ENCODE measurements at regions not wholly inside any gene's neighbourhood (a gene's known extent, or its start where the extent isn't known, plus 50 kb on each side); places are given as distances from the start of the nearest gene placed in this dataset.
A peak's percentile ranks its signal among the peaks of the same experiment; 100 is the strongest.

GRCh38 chr11:103530257-103530656 lies 421.0 kb downstream of the DYNC2H1 start:
- TF ChIP-seq ZNF8 (CRISPR knock-in tag; IDR thresholded peaks at IDR 0.05): no peak
- TF ChIP-seq, protein P1, sequence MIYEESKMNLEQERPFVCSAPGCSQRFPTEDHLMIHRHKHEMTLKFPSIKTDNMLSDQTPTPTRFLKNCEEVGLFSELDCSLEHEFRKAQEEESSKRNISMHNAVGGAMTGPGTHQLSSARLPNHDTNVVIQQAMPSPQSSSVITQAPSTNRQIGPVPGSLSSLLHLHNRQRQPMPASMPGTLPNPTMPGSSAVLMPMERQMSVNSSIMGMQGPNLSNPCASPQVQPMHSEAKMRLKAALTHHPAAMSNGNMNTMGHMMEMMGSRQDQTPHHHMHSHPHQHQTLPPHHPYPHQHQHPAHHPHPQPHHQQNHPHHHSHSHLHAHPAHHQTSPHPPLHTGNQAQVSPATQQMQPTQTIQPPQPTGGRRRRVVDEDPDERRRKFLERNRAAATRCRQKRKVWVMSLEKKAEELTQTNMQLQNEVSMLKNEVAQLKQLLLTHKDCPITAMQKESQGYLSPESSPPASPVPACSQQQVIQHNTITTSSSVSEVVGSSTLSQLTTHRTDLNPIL (CRISPR knock-in tag; IDR thresholded peaks at IDR 0.05; ENCODE audit: low read depth): no peak
- TF ChIP-seq ARNTL (CRISPR knock-in tag; IDR thresholded peaks at IDR 0.05; ENCODE audit: borderline replicate concordance, low read depth): no peak
- TF ChIP-seq ZFP30 (CRISPR knock-in tag; IDR thresholded peaks at IDR 0.05): no peak
- no peak for TF ChIP-seq ZC3H10 (CRISPR knock-in tag; IDR thresholded peaks at IDR 0.05)
- TF ChIP-seq RARB (CRISPR knock-in tag; IDR thresholded peaks at IDR 0.05): no peak
- TF ChIP-seq ISL1 (CRISPR knock-in tag; IDR thresholded peaks at IDR 0.05): no peak
- TF ChIP-seq ZNF565 (CRISPR knock-in tag; conservative IDR thresholded peaks at IDR 0.05; ENCODE audit: low read depth): no peak
- TF ChIP-seq OSR1 (CRISPR knock-in tag; IDR thresholded peaks at IDR 0.05): no peak
- no peak for ATAC-seq

- no peak for TF ChIP-seq ZNF8 (CRISPR knock-in tag; IDR thresholded peaks at IDR 0.05)
- no peak for TF ChIP-seq ZFP30 (CRISPR knock-in tag; IDR thresholded peaks at IDR 0.05)
- TF ChIP-seq ZC3H10 (CRISPR knock-in tag; IDR thresholded peaks at IDR 0.05): no peak
- TF ChIP-seq RARB (CRISPR knock-in tag; IDR thresholded peaks at IDR 0.05): no peak
- TF ChIP-seq ZFP3 (CRISPR knock-in tag; IDR thresholded peaks at IDR 0.05): no peak
- peak; percentile 86 for TF ChIP-seq ISL1 (CRISPR knock-in tag; IDR thresholded peaks at IDR 0.05)
Observed at GRCh38 chr11:103532133-103532788, 423.0 kb downstream of the DYNC2H1 start.

DNA sequence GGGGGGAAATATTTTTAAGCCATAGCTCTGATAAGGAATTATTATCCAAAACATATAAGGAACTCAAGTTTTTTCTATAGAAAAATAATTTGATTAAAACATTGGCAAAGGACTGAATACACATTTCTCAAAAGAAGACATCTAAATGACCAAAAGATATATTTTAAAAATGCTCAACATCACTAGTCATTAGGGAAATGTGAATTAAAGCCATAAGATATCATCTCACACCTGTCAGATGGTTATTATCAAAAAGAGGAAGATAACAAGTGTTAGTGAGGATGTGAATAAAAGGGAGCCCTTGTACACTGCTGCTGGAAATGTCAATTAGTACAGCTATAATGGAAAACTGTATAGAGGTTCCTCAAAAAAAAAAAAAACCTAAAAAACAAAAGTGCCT lies 425.0 kb downstream of the DYNC2H1 start:
- no peak for ATAC-seq
- TF ChIP-seq, protein P2, sequence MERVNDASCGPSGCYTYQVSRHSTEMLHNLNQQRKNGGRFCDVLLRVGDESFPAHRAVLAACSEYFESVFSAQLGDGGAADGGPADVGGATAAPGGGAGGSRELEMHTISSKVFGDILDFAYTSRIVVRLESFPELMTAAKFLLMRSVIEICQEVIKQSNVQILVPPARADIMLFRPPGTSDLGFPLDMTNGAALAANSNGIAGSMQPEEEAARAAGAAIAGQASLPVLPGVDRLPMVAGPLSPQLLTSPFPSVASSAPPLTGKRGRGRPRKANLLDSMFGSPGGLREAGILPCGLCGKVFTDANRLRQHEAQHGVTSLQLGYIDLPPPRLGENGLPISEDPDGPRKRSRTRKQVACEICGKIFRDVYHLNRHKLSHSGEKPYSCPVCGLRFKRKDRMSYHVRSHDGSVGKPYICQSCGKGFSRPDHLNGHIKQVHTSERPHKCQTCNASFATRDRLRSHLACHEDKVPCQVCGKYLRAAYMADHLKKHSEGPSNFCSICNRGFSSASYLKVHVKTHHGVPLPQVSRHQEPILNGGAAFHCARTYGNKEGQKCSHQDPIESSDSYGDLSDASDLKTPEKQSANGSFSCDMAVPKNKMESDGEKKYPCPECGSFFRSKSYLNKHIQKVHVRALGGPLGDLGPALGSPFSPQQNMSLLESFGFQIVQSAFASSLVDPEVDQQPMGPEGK (CRISPR knock-in tag; IDR thresholded peaks at IDR 0.05; ENCODE audit: borderline replicate concordance): no peak
- TF ChIP-seq ARNTL (CRISPR knock-in tag; IDR thresholded peaks at IDR 0.05; ENCODE audit: borderline replicate concordance, low read depth) (no peak), CSDC2 (CRISPR knock-in tag; IDR thresholded peaks at IDR 0.05) (no peak), ZNF8 (CRISPR knock-in tag; IDR thresholded peaks at IDR 0.05) (no peak), ISL1 (CRISPR knock-in tag; IDR thresholded peaks at IDR 0.05) (peak; percentile 62), TCF4 (CRISPR knock-in tag; IDR thresholded peaks at IDR 0.05; ENCODE audit: borderline replicate concordance) (peak; percentile 25; the same call in 1 of the 2 replicates), RARB (CRISPR knock-in tag; IDR thresholded peaks at IDR 0.05) (no peak)

More at GRCh38 chr11:103532133-103532788, 423.0 kb downstream of the DYNC2H1 start:
- no peak; the same call in 1 of the 3 replicates for ATAC-seq

- TF ChIP-seq ZNF8 (CRISPR knock-in tag; IDR thresholded peaks at IDR 0.05): peak; percentile 95
- no peak for TF ChIP-seq CSDC2 (CRISPR knock-in tag; IDR thresholded peaks at IDR 0.05)
- no peak for TF ChIP-seq ZNF70 (CRISPR knock-in tag; IDR thresholded peaks at IDR 0.05)
- TF ChIP-seq TOX (CRISPR knock-in tag; IDR thresholded peaks at IDR 0.05; ENCODE audit: borderline replicate concordance): no peak
- no peak; the same call in 2 of the 3 replicates for ATAC-seq
Observed at GRCh38 chr11:103534959-103535358, 425.7 kb downstream of the DYNC2H1 start.

DNA sequence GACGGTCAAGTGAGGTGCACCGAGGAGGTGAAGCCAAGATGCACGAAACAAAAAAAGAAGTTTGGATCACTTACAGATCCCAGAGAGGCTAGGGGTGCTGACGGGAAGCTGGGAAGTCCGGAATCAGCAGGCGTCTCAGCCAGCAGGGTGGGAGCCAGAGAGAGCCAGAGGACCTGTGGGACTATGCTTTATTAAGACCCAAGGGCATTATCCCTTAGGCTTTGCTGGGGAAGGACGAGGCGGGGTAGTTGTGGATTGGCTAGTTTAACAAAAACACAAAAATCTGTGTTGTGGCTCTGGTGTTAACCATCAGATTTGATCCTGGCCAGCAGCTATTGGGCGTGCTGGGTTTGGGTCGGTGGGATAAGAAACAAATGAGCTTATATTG lies 427.1 kb downstream of the DYNC2H1 start:
- ATAC-seq: no peak
- TF ChIP-seq GLIS3 (CRISPR knock-in tag; IDR thresholded peaks at IDR 0.05) (0 out of 2 replicates have a peak, but pooled peaks have one; percentile 4), CSDC2 (CRISPR knock-in tag; IDR thresholded peaks at IDR 0.05) (no peak; the same call in 1 of the 2 replicates)

DNA sequence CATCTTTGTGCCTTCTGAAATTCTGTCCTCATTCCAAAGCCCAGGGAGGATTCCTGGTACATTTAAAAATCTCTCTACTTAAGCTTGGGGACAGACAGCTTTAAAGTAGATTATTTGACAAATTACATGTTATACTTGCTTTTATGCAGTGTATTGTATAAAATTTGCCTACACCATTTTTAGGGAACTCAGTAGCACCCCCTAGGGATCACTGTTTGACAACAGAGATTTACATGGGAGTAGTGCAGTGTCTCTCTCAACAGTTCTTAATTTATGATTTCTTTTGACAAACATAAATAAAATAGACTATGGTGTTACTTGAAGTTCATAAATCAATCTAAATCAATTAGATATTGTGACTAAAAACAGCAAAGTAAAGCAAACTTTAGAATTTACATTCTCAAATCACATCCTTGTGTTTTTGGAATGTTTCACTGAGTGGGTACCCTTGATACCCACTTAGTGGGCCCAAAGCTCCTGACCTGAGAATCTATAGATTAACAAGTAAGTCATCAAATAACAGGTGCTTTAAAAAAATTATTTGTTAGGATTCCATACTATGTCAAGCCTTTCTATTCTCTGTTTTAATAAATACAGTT lies 428.8 kb downstream of the DYNC2H1 start:
- ATAC-seq: peak; percentile 59
- TF ChIP-seq, protein P1 (CRISPR knock-in tag; IDR thresholded peaks at IDR 0.05; ENCODE audit: low read depth): no peak
- TF ChIP-seq TCF4 (CRISPR knock-in tag; IDR thresholded peaks at IDR 0.05; ENCODE audit: borderline replicate concordance): no peak
- TF ChIP-seq CSDC2 (CRISPR knock-in tag; IDR thresholded peaks at IDR 0.05): no peak
- no peak for TF ChIP-seq ZNF8 (CRISPR knock-in tag; IDR thresholded peaks at IDR 0.05)
- TF ChIP-seq ESRRG (CRISPR knock-in tag; IDR thresholded peaks at IDR 0.05): no peak
- no peak for TF ChIP-seq PPARA (CRISPR knock-in tag; IDR thresholded peaks at IDR 0.05; ENCODE audit: borderline replicate concordance)
- no peak for TF ChIP-seq ARNTL (CRISPR knock-in tag; IDR thresholded peaks at IDR 0.05; ENCODE audit: borderline replicate concordance, low read depth)
- TF ChIP-seq ZFP30 (CRISPR knock-in tag; IDR thresholded peaks at IDR 0.05): no peak
- no peak for TF ChIP-seq ZC3H10 (CRISPR knock-in tag; IDR thresholded peaks at IDR 0.05)
- TF ChIP-seq SNAI2 (CRISPR knock-in tag; IDR thresholded peaks at IDR 0.05): no peak
- no peak for TF ChIP-seq TOX (CRISPR knock-in tag; IDR thresholded peaks at IDR 0.05; ENCODE audit: borderline replicate concordance)
- no peak for TF ChIP-seq CSRNP3 (CRISPR knock-in tag; IDR thresholded peaks at IDR 0.05)
- no peak for TF ChIP-seq GLIS3 (CRISPR knock-in tag; IDR thresholded peaks at IDR 0.05)
- no peak for TF ChIP-seq OSR1 (CRISPR knock-in tag; IDR thresholded peaks at IDR 0.05)
- no peak for TF ChIP-seq TSHZ2 (CRISPR knock-in tag; IDR thresholded peaks at IDR 0.05)
